VCaP (cell line): ENCODE measurements at regions not wholly inside any gene's neighbourhood (a gene's known extent, or its start where the extent isn't known, plus 50 kb on each side); places are given as distances from the start of the nearest gene placed in this dataset.

ENCODE experiments used
- H3K27ac ChIP-seq: fragments of 450-650 bp; 2 replicates; pipeline ENCODE4 v1.5.1; 2017
- TF ChIP-seq, protein P1 (sequence below): fragments of 450-650 bp; conservative IDR thresholded peaks from 2 replicates; pipeline ENCODE4 v1.5.1; 2017; ENCODE audit warnings: mild to moderate bottlenecking, moderate library complexity

DNA sequence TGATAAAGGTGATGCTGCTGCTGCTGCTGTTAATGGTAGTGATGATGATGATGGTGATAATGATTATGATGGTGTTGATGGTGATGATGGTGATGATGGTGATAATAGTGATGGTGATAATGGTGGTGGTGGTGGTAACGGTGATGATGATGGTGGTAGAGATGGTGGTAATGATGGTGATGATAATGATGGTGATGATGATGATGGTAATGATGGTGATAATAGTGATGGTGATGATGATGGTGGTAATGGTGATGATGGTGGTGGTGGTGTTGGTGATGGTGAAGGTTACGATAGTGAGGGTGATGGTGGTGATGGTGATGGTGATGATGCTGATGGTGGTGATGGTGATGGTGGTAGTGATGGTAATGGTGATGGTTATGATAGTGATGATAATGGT is 132.3 kb downstream of the TFAP2C start:
- no peak overlapping the region for H3K27ac ChIP-seq
- TF ChIP-seq, protein P1, sequence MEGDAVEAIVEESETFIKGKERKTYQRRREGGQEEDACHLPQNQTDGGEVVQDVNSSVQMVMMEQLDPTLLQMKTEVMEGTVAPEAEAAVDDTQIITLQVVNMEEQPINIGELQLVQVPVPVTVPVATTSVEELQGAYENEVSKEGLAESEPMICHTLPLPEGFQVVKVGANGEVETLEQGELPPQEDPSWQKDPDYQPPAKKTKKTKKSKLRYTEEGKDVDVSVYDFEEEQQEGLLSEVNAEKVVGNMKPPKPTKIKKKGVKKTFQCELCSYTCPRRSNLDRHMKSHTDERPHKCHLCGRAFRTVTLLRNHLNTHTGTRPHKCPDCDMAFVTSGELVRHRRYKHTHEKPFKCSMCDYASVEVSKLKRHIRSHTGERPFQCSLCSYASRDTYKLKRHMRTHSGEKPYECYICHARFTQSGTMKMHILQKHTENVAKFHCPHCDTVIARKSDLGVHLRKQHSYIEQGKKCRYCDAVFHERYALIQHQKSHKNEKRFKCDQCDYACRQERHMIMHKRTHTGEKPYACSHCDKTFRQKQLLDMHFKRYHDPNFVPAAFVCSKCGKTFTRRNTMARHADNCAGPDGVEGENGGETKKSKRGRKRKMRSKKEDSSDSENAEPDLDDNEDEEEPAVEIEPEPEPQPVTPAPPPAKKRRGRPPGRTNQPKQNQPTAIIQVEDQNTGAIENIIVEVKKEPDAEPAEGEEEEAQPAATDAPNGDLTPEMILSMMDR: no peak

DNA sequence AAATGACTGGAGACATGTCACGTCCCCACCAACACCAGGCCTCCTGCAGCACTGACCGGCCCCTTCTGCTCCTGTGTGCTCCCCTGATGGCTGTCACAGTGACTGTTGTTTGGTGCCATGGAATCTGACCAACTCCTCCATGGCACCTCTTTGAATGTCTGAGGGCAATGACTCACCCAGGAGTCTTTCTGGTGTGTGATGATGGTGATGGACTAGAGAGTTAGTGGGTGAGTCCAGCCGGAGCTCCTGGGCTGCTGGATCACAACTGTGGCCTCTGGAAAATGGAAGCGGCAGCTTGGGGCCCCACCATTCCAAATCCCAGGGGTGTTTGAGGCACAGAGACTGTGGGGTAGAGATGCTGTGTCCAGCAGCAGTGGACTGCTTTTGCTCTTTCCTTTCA is 133.3 kb downstream of the TFAP2C start:
- TF ChIP-seq, protein P1: no peak
- H3K27ac ChIP-seq: no peak overlapping the region

DNA sequence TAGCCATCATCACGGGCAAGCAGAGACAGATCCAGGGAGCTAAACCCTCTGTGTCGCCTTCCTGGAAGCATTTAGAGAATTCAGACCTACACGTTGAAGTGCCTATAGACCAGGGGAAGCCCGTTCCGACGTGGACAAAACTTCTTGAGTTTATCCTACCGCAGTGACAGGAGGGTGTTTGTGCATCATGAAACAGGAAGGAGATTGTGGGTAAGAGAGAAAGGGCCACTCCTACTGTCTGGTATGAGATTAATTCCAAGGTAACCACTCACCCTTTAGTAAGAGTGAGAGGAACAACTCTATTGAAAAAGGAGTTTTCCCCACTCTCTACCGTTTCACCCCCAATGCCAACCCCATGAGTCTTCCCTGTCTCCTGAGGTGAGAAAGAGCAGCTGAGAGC is 133.7 kb downstream of the TFAP2C start:
- TF ChIP-seq, protein P1: no peak

DNA sequence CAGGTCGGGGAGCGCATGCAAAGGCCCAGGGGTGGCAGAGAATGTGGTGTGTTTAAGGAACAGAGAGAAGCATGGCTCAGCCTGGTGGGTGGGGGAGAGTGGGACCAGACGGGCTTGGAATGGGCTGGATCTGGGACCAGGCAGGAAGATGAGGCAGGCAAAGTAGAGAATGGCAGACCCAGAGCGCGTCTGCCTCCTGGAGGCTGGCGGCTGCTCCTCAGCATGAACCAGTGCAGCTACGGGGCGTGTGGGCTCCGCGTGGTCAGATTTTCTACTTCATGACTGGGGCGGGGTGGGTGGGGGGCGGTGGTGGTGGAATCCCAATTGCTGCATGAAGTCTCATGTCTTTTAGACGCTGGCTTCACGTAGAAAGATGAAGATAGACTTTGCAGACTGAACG is 135.6 kb downstream of the TFAP2C start:
- TF ChIP-seq, protein P1: no peak
- H3K27ac ChIP-seq: no peak overlapping the region

More for the DNA sequence above, 133.7 kb downstream of the TFAP2C start:
- H3K27ac ChIP-seq: no peak overlapping the region

DNA sequence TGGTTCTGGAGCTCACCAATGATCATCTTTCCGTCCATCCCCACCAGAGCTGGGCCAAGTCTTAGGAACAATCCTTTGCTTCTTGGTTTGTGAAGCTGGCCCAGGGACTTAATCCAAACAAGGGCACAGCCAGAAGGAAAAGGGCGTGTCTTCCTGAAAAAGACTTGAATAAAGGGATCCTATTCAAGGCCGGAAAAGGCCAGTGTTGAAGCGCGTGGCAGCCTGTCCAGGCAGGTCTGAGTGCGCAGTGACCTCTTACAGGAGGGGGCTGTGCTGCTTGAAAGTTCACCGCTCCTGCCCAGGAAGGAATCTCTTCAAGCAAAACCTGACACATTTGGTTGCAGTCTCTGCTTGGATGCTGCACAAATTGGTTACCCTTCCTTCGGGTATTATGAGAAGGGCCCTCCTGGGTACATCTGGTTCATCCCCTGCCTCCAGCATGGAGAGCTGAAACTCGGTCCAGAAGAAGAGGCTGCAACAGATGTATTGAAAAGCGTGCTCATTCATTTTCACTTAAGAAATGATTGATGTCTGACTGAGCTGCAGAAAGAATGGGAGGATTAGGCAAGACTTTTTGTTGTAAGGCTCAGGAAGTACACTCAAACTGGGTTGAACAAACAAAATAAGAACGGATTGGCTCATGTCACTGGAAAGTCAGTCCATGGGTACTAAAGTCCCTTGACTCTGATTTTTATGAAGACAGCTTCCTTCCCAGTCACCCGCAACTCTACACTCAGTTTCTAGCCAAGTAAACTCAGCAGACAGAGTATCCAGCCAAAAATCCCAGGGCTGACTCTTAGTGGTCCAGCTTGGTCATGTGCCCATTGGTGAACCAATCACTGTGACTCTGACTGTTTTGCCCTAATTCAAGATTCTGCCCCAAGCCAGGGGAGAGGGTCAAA is 136.3 kb downstream of the TFAP2C start:
- TF ChIP-seq, protein P1: no peak
- no peak overlapping the region for H3K27ac ChIP-seq

DNA sequence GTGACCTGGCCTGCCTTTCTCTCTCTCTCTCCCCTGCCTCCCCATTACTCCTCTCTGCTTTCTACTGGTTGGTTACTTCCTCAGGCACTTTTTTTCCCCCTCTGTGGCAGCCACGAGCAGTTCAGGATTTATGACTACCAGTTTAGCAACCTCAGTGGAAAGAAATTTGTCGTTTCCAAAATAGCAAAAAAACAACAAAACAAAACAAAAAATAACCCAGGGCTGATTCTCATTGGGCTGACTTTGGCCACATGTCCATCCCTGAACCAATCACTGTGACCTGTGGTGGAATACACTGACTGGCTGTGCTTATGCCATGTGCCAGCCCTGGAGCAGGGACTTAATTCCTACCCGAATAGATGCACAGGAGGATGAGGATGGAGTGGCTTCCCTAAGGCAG is 137.4 kb downstream of the TFAP2C start:
- TF ChIP-seq, protein P1: no peak
- no peak overlapping the region for H3K27ac ChIP-seq

DNA sequence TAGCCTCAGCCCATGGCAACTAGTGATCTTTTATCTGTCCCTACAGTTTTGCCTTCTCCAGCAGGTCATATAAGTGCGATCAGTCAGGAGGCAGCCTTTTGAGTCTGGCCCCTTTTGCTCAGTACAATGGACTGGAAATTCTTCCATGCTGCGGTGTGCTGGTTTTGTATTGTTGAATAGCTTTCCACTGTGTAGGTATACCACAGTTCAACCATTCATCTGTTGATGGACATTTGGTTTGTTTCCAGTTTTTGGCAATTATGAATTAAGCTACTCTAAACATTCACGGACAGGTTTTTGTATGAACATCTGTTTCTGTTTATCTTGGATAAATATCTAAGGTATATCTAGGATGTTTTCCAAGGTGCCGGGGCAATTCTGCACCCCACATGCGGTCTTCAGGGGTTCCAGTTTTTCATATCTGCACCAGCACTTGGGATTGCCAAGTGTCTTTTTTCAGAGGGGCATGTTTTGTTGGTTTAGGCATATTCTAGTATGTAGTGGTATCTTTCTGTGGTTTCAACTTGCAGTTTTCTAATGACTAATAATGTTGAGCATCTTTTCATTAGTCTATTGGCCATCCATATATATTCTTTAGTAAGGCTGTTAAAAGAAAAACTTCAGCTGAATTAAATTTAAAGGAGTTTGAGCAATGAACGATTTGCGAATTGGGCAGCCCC is 141.0 kb downstream of the TFAP2C start:
- no peak overlapping the region for H3K27ac ChIP-seq
- TF ChIP-seq, protein P1: no peak
